ENCODE measurements at regions not wholly inside any gene's neighbourhood (a gene's known extent, or its start where the extent isn't known, plus 50 kb on each side); places are given as distances from the start of the nearest gene placed in this dataset.

DNA sequence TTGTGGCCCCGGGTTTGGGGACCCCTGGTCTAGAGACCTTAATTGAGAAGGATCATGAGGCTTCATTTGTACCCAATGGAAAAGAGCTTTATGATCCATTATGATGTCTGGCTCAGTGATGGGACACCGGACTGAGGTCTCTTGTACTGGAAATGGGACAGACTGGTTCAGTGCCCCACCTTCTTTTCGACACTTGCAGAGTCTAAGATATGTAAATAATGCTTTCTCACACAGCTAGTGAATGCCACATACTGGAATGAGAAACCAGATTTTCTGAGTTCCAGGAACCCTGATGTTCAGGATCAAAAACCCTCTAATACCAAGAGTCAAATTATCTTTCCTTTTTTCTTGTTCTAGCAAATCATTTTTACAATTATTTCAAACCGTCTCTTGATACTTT, 116.3 kb upstream of the ARPP21 start:
- no peak for TF ChIP-seq CTCF (conservative IDR thresholded peaks at IDR 0.05; ENCODE audit: low read depth, low read length)
- no peak for DNase-seq (ENCODE audit: low read depth)
- no peak overlapping the region for H3K4me3 ChIP-seq (ENCODE audit: low read depth, low read length)

DNA sequence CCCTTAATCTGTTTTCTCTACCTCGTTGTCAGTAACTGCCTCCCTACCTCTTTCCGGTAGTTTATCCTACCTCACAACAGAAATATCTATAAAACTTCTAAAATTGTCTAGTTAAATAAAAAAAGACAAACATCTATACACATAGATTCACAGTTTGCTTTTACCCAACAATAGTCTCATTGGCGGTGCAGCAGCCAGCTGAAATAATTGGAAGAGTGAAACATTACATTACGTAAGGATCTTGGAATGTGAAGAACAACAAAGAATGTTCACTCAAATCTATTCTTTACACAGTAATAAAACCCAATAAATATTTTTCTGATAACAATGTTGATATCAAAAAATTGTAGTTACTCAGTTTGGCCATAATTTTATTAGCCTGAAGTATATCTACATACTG, 115.5 kb upstream of the ARPP21 start:
- DNase-seq (ENCODE audit: low read depth), result no peak
- H3K4me3 ChIP-seq (ENCODE audit: low read depth, low read length), result no peak overlapping the region
- no peak for TF ChIP-seq CTCF (conservative IDR thresholded peaks at IDR 0.05; ENCODE audit: low read depth, low read length)

DNA sequence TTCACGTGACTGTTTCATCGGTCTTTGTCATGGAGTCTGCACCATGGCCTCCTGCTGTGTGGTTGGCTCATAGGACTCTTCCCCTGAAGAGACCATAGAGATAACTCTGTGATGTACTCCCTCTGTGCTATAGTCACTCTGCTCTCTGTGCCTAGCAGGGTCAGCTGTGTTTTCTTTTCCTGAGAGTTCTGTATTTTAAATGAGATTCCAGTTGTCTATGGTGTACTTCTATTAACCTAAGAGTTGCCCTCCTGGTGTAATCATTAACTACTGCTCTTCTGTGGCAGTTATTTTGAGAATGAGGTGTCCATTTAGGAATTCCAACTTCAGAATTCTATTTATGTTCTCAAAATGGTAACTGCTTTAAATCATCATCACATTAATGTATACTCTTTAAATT, 114.5 kb upstream of the ARPP21 start:
- no peak overlapping the region for H3K4me3 ChIP-seq (ENCODE audit: low read depth, low read length)
- no peak for TF ChIP-seq CTCF (conservative IDR thresholded peaks at IDR 0.05; ENCODE audit: low read depth, low read length)
- DNase-seq (ENCODE audit: low read depth), result peak; percentile 70

- H3K4me3 ChIP-seq (ENCODE audit: low read depth, low read length), result peak overlapping the region; percentile 25
- no peak for TF ChIP-seq CTCF (conservative IDR thresholded peaks at IDR 0.05; ENCODE audit: low read depth, low read length)
- DNase-seq (ENCODE audit: low read depth), result no peak
Observed at GRCh38 chr3:35528728-35529127, 110.6 kb upstream of the ARPP21 start.

- no peak for DNase-seq (ENCODE audit: low read depth)
- H3K4me3 ChIP-seq (ENCODE audit: low read depth, low read length), result no peak overlapping the region
- TF ChIP-seq CTCF (conservative IDR thresholded peaks at IDR 0.05; ENCODE audit: low read depth, low read length), result no peak
Observed at GRCh38 chr3:35529337-35529736, 110.0 kb upstream of the ARPP21 start.

DNA sequence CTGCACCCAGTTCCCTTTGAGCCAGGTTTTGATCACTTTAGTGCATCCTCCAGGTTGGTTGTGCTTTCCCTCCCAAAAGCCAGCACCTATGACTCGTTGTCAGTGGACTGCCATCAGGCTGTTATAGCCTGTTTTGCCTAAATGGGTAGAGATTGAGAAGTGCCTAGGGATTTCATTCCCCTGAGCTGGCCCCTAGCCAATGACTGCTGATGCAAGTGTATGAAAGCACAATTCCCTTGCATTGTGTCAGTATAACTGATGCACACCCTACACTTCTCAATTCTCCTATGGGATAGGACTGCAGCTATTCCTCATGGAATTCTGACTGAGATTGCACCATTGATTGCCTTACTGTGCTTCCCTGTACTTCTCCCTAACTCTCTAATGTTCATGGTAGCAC, 102.1 kb upstream of the ARPP21 start:
- DNase-seq (ENCODE audit: low read depth), result no peak
- no peak for TF ChIP-seq CTCF (conservative IDR thresholded peaks at IDR 0.05; ENCODE audit: low read depth, low read length)

GRCh38 chr3:35544976-35545375, 94.3 kb upstream of the ARPP21 start:
- DNase-seq (ENCODE audit: low read depth), result no peak
- TF ChIP-seq CTCF (conservative IDR thresholded peaks at IDR 0.05; ENCODE audit: low read depth, low read length), result no peak
- H3K4me3 ChIP-seq (ENCODE audit: low read depth, low read length), result no peak overlapping the region

More for the DNA sequence above, 102.1 kb upstream of the ARPP21 start:
- H3K4me3 ChIP-seq (ENCODE audit: low read depth, low read length), result no peak overlapping the region
